ENCODE measurements at regions not wholly inside any gene's neighbourhood (a gene's known extent, or its start where the extent isn't known, plus 50 kb on each side); places are given as distances from the start of the nearest gene placed in this dataset.

DNA sequence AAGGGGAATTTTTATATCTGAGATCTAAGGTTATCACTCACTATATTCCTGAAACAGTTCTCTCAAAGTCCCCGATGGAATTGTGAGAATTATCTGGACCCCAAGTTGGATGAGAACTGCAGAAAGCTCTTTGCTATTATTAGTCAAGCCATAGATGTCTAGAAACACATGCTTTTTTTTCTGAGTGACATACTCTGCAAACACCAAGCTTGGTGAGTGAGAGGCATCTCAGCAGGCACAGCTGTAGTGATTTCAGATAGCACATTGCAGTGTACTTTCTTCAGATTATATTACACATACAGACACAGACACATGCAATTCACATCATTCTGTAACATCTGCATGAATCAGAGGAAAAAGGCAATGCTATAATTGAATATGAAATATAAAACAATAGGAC is 111.1 kb upstream of the UFL1 start:
- FAIRE-seq (no peak), DNase-seq (ENCODE audit: extremely low read depth in 1 of 4, low spot score in 3 of 4) (no peak), ATAC-seq (no peak)
- BruUV-seq (replicated peaks), result no TSS peak
- Histone ChIP-seq H4K20me1 (replicated peaks; ENCODE audit: control insufficient read depth, insufficient read depth, low read length) (no peaks in the 10 kb centered on the region), H3K27ac (ENCODE audit: extremely low read depth, low read depth, low read length) (no peak overlapping the region), H3K4me2 (ENCODE audit: insufficient read depth, low read length) (no peak overlapping the region), H3K4me3 (no peak overlapping the region), H2AFZ (ENCODE audit: low read depth, low read length) (no peak overlapping the region), H3K9me1 (ENCODE audit: control insufficient read depth, insufficient read depth, low read length) (no peaks in the 10 kb centered on the region), H3K36me3 (ENCODE audit: control insufficient read depth, insufficient read depth, low read length) (no peaks in the 10 kb centered on the region), H3K4me1 (replicated peaks in 1 of 2; ENCODE audit: control insufficient read depth in 2 of 2, insufficient read depth in 2 of 2, low read length in 2 of 2) (no peaks in the 10 kb centered on the region), H3K9me3 (replicated peaks; ENCODE audit: control insufficient read depth, insufficient read depth, low read depth, low read length) (no peaks in the 10 kb centered on the region), H3K27me3 (ENCODE audit: control insufficient read depth in 2 of 2, insufficient read depth in 2 of 2, low read length in 2 of 2) (no peaks in the 10 kb centered on the region), H3K79me2 (ENCODE audit: control insufficient read depth, insufficient read depth, low read length) (no peaks in the 10 kb centered on the region), H3K9ac (ENCODE audit: insufficient read depth in 1 of 2, low read depth in 2 of 2, low read length in 2 of 2) (no peak overlapping the region)
- in situ Hi-C loops (cut with MboI), result no loop called here
- ChIA-PET POLR2A (no interaction called here), CTCF (ENCODE audit: low intra/inter-chr PET ratio) (no interaction called here)
- TF ChIP-seq, protein P1, sequence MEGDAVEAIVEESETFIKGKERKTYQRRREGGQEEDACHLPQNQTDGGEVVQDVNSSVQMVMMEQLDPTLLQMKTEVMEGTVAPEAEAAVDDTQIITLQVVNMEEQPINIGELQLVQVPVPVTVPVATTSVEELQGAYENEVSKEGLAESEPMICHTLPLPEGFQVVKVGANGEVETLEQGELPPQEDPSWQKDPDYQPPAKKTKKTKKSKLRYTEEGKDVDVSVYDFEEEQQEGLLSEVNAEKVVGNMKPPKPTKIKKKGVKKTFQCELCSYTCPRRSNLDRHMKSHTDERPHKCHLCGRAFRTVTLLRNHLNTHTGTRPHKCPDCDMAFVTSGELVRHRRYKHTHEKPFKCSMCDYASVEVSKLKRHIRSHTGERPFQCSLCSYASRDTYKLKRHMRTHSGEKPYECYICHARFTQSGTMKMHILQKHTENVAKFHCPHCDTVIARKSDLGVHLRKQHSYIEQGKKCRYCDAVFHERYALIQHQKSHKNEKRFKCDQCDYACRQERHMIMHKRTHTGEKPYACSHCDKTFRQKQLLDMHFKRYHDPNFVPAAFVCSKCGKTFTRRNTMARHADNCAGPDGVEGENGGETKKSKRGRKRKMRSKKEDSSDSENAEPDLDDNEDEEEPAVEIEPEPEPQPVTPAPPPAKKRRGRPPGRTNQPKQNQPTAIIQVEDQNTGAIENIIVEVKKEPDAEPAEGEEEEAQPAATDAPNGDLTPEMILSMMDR (IDR thresholded peaks at IDR 0.05 in 2 of 3, conservative IDR thresholded peaks at IDR 0.05 in 1 of 3; ENCODE audit: insufficient read depth in 2 of 3, low read depth in 1 of 3, low read length in 3 of 3), result no peak
- TF ChIP-seq ILF3 (IDR thresholded peaks at IDR 0.05; ENCODE audit: borderline replicate concordance), result no peak
- TF ChIP-seq ETV5 (CRISPR knock-in tag; IDR thresholded peaks at IDR 0.05; ENCODE audit: low read depth), result no peak
- 5% methylated on average over 1 of the region's 1 CpG for WGBS (ENCODE audit: insufficient coverage, low coverage, missing lambda C conversion rate)
- intact Hi-C loops (cut with micrococcal nuclease), result no loop called here

- Histone ChIP-seq H4K20me1 (replicated peaks; ENCODE audit: control insufficient read depth, insufficient read depth, low read length) (no peaks in the 10 kb centered on the region), H3K79me2 (ENCODE audit: control insufficient read depth, insufficient read depth, low read length) (no peaks in the 10 kb centered on the region), H2AFZ (ENCODE audit: low read depth, low read length) (no peak overlapping the region), H3K36me3 (ENCODE audit: control insufficient read depth, insufficient read depth, low read length) (no peaks in the 10 kb centered on the region), H3K9me3 (replicated peaks; ENCODE audit: control insufficient read depth, insufficient read depth, low read depth, low read length) (no peaks in the 10 kb centered on the region), H3K27me3 (ENCODE audit: control insufficient read depth in 2 of 2, insufficient read depth in 2 of 2, low read length in 2 of 2) (no peaks in the 10 kb centered on the region), H3K9ac (ENCODE audit: insufficient read depth in 1 of 2, low read depth in 2 of 2, low read length in 2 of 2) (no peak overlapping the region), H3K4me3 (no peak overlapping the region), H3K9me1 (ENCODE audit: control insufficient read depth, insufficient read depth, low read length) (no peaks in the 10 kb centered on the region), H3K27ac (ENCODE audit: extremely low read depth, low read depth, low read length) (no peak overlapping the region), H3K4me1 (replicated peaks in 1 of 2; ENCODE audit: control insufficient read depth in 2 of 2, insufficient read depth in 2 of 2, low read length in 2 of 2) (no peaks in the 10 kb centered on the region), H3K4me2 (ENCODE audit: insufficient read depth, low read length) (no peak overlapping the region)
- intact Hi-C loops (cut with micrococcal nuclease), result no loop called here
- FAIRE-seq (no peak), ATAC-seq (no peak), DNase-seq (ENCODE audit: extremely low read depth in 1 of 4, low spot score in 3 of 4) (no peak)
- WGBS (ENCODE audit: insufficient coverage, low coverage, missing lambda C conversion rate), result 0% methylated on average over 1 of the region's 1 CpG
- ChIA-PET POLR2A (no interaction called here), CTCF (ENCODE audit: low intra/inter-chr PET ratio) (no interaction called here)
- no TSS peak for BruUV-seq (replicated peaks)
- in situ Hi-C loops (cut with MboI), result no loop called here
- TF ChIP-seq ZNF586 (CRISPR knock-in tag; conservative IDR thresholded peaks at IDR 0.05) (no peak), E2F3 (CRISPR knock-in tag; IDR thresholded peaks at IDR 0.05) (no peak), E2F5 (CRISPR knock-in tag; IDR thresholded peaks at IDR 0.05) (no peak), VEZF1 (CRISPR knock-in tag; IDR thresholded peaks at IDR 0.05) (no peak), CREB3 (tag; conservative IDR thresholded peaks at IDR 0.05; ENCODE audit: low read depth) (no peak)
- TF ChIP-seq, protein P2, sequence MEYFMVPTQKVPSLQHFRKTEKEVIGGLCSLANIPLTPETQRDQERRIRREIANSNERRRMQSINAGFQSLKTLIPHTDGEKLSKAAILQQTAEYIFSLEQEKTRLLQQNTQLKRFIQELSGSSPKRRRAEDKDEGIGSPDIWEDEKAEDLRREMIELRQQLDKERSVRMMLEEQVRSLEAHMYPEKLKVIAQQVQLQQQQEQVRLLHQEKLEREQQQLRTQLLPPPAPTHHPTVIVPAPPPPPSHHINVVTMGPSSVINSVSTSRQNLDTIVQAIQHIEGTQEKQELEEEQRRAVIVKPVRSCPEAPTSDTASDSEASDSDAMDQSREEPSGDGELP (CRISPR knock-in tag; IDR thresholded peaks at IDR 0.05; ENCODE audit: borderline replicate concordance), result no peak
These were observed 101.3 kb upstream of the UFL1 start for GRCh38 chr6:96420294-96420693.
